Endothelial cell of umbilical vein (primary cell): ENCODE measurements at regions not wholly inside any gene's neighbourhood (a gene's known extent, or its start where the extent isn't known, plus 50 kb on each side); places are given as distances from the start of the nearest gene placed in this dataset.

Experiments
- CTCF ChIP-seq, 2 donors: IDR thresholded peaks; 1 replicate in 1 of 2; 2 replicates in 1 of 2; pipeline ENCODE4 v1.5.1; 2011; ENCODE audit warnings: low read length in 2 of 2, mild to moderate bottlenecking in 2 of 2, moderate library complexity in 2 of 2, control low read depth in 1 of 2, inconsistent platforms in 1 of 2, low read depth in 1 of 2; ENCODE audit not compliant: insufficient read depth in 1 of 2; ENCODE audit errors: extremely low read depth in 1 of 2
- POLR2A ChIP-seq: IDR thresholded peaks from 2 replicates; pipeline ENCODE4 v1.6.1; 2012; ENCODE audit warnings: low read depth, mild to moderate bottlenecking, control low read depth, low read length
- POLR2AphosphoS5 ChIP-seq: IDR thresholded peaks from 2 replicates; pipeline ENCODE4 v1.6.1; 2012; ENCODE audit warnings: low read depth, mild to moderate bottlenecking, control low read depth, low read length, moderate library complexity; ENCODE audit not compliant: insufficient read depth

DNA sequence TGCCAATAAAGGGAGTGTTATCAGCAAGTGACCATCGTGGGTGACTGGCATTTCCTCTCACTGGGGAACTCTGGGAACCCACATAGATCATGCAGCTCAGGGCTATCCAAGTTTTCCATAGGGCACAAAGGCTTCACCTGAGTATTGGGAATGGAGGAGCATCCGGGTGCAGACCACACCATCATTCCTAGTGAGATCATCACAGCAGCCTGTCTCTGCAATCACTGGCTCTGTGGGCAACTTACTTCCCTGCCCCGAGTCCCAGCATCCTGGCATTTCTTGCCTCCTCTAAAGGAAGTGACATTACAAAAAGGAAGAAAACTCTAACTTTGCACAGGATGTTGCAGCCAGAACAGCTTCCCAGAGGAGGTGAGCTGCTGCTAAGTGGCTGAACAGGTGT lies 80.6 kb upstream of the SHB start:
- TF ChIP-seq POLR2AphosphoS5 (no peak), CTCF (IDR thresholded peaks at IDR 0.05; ENCODE audit: extremely low read depth in 1 of 2, insufficient read depth in 1 of 2, low read depth in 1 of 2, low read length in 2 of 2) (no peak), POLR2A (no peak)
